ES-I3 (cell line): ENCODE measurements at regions not wholly inside any gene's neighbourhood (a gene's known extent, or its start where the extent isn't known, plus 50 kb on each side); places are given as distances from the start of the nearest gene placed in this dataset.

Experiments
- H3K36me3 ChIP-seq: 2 replicates; pipeline ENCODE4 v1.6.1; 2013; ENCODE audit warnings: mild to moderate bottlenecking, low read length, control low read depth, moderate library complexity; ENCODE audit not compliant: insufficient read depth
- H3K4me1 ChIP-seq: 2 replicates; pipeline ENCODE4 v1.6.1; 2013; ENCODE audit warnings: mild to moderate bottlenecking, control low read depth, low read length; ENCODE audit not compliant: insufficient read depth
- H3K9ac ChIP-seq: 2 replicates; pipeline ENCODE4 v1.6.1; 2013; ENCODE audit warnings: low read depth, mild to moderate bottlenecking, low read length, moderate library complexity
- H3K9me3 ChIP-seq: 2 replicates; pipeline ENCODE4 v1.6.1; 2013; ENCODE audit warnings: mild to moderate bottlenecking, low read length, moderate library complexity; ENCODE audit not compliant: control insufficient read depth, insufficient read depth

DNA sequence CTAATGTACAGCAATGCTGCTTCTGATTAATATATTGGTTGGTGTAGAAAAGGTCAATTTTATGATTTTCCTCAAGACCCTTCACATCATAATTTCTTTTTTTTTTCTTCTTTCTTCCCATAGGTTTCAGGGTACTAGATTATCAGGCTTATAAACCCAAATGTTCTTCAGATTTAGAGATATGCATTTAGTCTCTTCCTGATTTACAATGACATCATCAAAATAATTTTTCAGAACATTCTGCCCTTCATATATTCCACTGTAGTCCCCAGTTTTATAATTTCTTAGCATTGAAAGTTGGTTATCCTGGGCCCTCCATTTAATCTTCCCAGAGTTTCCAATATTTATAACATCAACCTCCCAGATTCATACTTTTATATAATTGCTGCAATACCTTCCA is 226.7 kb upstream of the LRFN5 start:
- Histone ChIP-seq H3K36me3 (no peaks in the 10 kb centered on the region), H3K9ac (no peak overlapping the region), H3K9me3 (no peaks in the 10 kb centered on the region), H3K4me1 (no peaks in the 10 kb centered on the region)

- Histone ChIP-seq H3K9ac (no peak overlapping the region), H3K9me3 (no peaks in the 10 kb centered on the region), H3K36me3 (no peaks in the 10 kb centered on the region), H3K4me1 (no peaks in the 10 kb centered on the region)
Measured at GRCh38 chr14:41378526-41378925, 228.2 kb upstream of the LRFN5 start.

GRCh38 chr14:41377932-41378331 is 228.7 kb upstream of the LRFN5 start:
- Histone ChIP-seq H3K9me3 (no peaks in the 10 kb centered on the region), H3K9ac (no peak overlapping the region), H3K4me1 (no peaks in the 10 kb centered on the region), H3K36me3 (no peaks in the 10 kb centered on the region)

DNA sequence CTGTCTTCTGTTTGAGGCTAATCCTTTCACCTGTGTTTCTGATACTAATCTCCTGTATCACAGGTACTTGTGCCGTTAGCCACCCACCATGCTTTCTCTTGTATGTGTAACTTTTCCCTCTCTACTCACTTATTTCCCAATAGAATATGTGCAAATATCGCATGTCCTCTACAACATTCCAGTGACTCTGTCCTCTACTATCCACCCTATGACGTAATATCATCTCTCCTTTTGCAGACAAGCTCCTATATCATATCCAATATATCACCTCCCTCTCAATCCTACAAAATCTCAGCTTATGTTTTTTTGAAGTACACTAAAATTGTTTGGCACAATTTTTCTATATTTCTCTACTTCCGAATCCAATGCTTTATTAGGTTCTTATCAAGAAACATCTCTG is 232.6 kb upstream of the LRFN5 start:
- Histone ChIP-seq H3K9me3 (no peaks in the 10 kb centered on the region), H3K4me1 (no peaks in the 10 kb centered on the region), H3K36me3 (no peaks in the 10 kb centered on the region), H3K9ac (no peak overlapping the region)

DNA sequence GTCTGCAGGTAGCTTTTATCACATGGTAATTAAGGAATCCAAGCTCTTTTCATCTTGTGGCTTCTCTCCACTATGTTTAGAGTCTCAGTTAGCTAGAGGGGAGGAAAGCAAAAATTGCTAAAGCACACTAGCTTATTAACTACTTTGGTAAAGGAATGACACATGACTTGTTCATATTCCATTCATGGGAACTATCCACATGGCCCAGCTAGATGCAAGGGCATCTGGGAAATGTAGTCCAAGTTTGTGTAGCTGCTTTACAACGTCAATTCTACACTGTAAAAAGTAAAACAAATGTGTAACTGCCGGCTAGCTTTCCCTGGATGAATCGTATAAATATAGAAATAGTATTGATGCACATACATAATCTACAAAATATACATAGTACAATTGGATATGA is 244.5 kb upstream of the LRFN5 start:
- no peaks in the 10 kb centered on the region for H3K36me3 ChIP-seq
- H3K4me1 ChIP-seq, result no peaks in the 10 kb centered on the region
- no peak overlapping the region for H3K9ac ChIP-seq
- no peaks in the 10 kb centered on the region for H3K9me3 ChIP-seq

DNA sequence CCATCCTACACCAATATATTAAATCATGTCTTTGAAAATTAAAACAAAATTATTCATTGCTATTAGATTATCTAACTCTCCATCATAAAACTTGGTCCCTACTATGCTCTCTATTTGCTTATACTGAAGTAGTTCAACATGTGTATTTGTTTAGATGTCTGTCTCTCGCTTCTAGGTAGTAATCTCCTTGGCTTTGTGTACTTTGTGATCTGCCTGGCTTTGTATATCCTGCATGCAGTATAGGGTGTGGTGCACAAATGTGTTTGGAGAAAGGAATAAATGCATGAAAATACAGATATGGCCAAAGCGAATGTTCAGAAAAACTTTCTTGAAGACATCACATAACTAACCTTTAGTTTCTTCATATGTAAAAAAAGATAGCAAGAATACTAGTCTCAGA is 246.6 kb upstream of the LRFN5 start:
- no peaks in the 10 kb centered on the region for H3K9me3 ChIP-seq
- no peaks in the 10 kb centered on the region for H3K4me1 ChIP-seq

DNA sequence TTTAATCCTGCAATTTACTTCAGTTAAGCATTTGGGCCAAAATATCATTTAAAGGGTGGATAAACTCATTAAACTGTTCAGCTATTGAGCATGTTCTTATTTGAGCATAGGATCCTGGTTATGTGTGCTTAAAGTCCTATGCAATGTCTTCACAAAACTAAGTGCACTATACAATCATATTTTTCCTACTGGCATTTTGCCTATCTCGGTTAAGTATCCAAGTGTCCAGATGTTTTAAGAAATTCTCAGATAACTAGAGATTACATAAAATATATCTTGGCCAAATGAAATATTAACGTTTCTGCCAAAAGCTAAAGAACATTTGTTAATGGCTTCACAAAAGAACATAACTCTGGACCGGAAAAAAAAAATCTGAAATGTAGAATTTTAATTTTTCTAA is 250.8 kb upstream of the LRFN5 start:
- H3K36me3 ChIP-seq, result no peaks in the 10 kb centered on the region
- no peaks in the 10 kb centered on the region for H3K4me1 ChIP-seq
- no peak overlapping the region for H3K9ac ChIP-seq
- no peaks in the 10 kb centered on the region for H3K9me3 ChIP-seq

More for the DNA sequence above, 246.6 kb upstream of the LRFN5 start:
- no peaks in the 10 kb centered on the region for H3K36me3 ChIP-seq
- no peak overlapping the region for H3K9ac ChIP-seq

DNA sequence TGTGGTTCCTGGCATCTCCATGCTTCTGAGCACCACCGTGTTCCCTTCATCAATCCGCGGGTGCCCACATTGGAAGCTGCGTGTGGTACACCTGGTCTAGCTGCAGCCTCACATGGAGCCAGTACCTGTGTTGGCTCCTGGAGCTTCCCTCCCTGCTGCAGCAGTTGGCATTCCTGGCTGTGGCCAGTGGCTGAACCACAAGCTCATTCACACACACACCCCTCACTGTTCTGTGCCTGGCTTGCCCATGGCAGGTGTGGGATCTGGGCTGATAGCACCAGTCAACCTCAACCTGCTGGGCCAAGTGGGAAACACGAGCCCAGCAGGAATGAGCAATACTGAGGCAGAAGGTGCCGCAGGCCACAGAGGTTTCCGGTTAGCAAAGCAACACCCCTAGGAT is 256.2 kb upstream of the LRFN5 start:
- Histone ChIP-seq H3K9ac (no peak overlapping the region), H3K9me3 (no peaks in the 10 kb centered on the region), H3K4me1 (no peaks in the 10 kb centered on the region), H3K36me3 (no peaks in the 10 kb centered on the region)

GRCh38 chr14:41349289-41349910 is 257.3 kb upstream of the LRFN5 start:
- H3K36me3 ChIP-seq, result no peaks in the 10 kb centered on the region
- no peak overlapping the region for H3K9ac ChIP-seq
- no peaks in the 10 kb centered on the region for H3K4me1 ChIP-seq
- no peaks in the 10 kb centered on the region for H3K9me3 ChIP-seq

DNA sequence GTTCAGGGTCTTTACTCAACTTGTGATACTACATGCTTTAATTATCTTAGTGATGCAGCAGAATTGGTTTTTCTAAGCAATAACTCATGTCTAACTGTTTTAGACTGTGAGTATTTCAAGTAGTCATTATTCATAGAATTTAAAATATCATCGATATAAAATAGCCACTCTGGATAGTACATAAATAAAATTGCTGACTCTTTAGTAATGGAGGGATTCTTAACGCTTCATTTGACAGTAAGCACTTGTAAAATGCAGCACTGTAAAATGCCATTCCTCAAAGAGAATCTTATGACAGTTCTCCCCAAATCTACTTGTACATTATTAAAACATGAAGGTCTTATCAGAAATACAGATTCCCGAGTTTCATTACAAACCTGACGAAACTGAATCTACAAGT is 262.8 kb upstream of the LRFN5 start:
- H3K4me1 ChIP-seq, result no peaks in the 10 kb centered on the region
- no peaks in the 10 kb centered on the region for H3K36me3 ChIP-seq
- no peaks in the 10 kb centered on the region for H3K9me3 ChIP-seq
- H3K9ac ChIP-seq, result no peak overlapping the region

GRCh38 chr14:41313196-41313595 is 293.5 kb upstream of the LRFN5 start:
- Histone ChIP-seq H3K36me3 (no peaks in the 10 kb centered on the region; the same call in 1 of the 2 replicates), H3K9me3 (peaks cover 3% of the 10 kb centered on the region; the same call in 1 of the 2 replicates), H3K4me1 (no peaks in the 10 kb centered on the region), H3K9ac (no peak overlapping the region)

DNA sequence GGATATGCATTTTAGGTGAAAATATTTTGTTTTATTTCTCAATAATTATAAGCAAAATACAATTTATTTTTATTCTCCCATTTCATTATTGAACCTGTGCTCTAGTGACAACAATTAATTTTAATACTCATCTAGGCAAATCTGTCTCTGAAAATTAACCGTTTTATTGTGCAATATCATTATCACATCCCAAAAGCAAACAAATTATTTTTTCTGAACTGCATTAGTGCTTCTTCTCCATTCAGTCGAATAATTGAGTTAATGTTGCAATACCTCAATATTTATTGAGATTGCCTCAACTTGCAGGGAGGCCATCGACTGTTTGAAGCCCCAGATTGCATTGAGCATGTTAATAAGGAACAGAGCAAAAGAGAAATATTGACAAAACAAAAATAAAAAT is 303.2 kb upstream of the LRFN5 start:
- H3K4me1 ChIP-seq, result peaks cover 11% of the 10 kb centered on the region; the same call in 1 of the 2 replicates
- H3K36me3 ChIP-seq, result no peaks in the 10 kb centered on the region
- no peaks in the 10 kb centered on the region for H3K9me3 ChIP-seq
- H3K9ac ChIP-seq, result no peak overlapping the region

DNA sequence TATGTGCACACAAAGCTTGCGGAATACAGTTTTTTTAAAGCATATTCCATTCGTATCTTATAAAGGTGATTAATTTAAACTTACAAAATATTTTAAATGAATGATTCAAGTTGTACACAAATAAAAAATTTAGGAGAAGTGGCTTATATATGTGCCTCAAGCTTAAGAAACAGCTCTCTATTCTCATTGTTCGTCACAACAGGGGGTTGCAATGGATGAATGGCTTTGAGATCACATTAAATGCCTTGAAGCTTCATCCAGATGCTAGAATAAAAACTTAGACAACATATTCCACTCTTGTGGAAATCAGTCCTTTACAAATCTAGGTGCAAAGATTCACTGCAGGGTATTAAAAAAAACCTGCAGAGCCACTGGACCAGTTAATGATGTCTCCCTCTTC is 303.9 kb upstream of the LRFN5 start:
- Histone ChIP-seq H3K9ac (no peak overlapping the region), H3K36me3 (no peaks in the 10 kb centered on the region), H3K4me1 (peaks cover 11% of the 10 kb centered on the region; the same call in 1 of the 2 replicates), H3K9me3 (no peaks in the 10 kb centered on the region)

DNA sequence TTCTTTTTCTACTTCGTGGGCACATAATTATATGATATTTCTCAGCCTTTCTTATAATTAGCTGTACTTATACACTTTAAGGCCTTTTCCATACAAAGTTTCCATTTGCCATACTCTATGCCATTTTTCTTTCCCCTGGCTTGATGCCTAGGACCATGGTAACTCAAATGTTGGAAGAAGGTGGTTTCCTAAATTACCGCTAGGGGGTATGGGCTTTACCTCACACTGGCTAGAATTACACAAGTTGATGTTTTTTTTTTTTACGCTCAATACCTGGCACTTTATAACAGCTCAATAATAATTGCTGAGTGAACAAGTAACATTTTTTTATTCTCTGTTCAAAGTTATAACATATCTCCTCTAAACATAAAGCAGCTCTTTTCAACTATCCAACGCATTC is 306.8 kb upstream of the LRFN5 start:
- Histone ChIP-seq H3K9ac (no peak overlapping the region), H3K4me1 (peaks cover 11% of the 10 kb centered on the region; the same call in 1 of the 2 replicates), H3K9me3 (no peaks in the 10 kb centered on the region), H3K36me3 (no peaks in the 10 kb centered on the region)

GRCh38 chr14:41298328-41298690 is 308.4 kb upstream of the LRFN5 start:
- peaks cover 11% of the 10 kb centered on the region; the same call in 1 of the 2 replicates for H3K4me1 ChIP-seq
- no peaks in the 10 kb centered on the region for H3K9me3 ChIP-seq
- no peak overlapping the region for H3K9ac ChIP-seq
- H3K36me3 ChIP-seq, result no peaks in the 10 kb centered on the region
